PC-9 (cell line): ENCODE measurements at regions not wholly inside any gene's neighbourhood (a gene's known extent, or its start where the extent isn't known, plus 50 kb on each side); places are given as distances from the start of the nearest gene placed in this dataset.

Experiments
- CTCF ChIP-seq: fragments of 200-600 bp; sonication (generic); conservative IDR thresholded peaks from 2 replicates; pipeline ENCODE4 v1.6.1; 2017; ENCODE audit warnings: mixed run types, antibody characterized with exemption, mild to moderate bottlenecking, moderate library complexity
- EZH2 ChIP-seq: fragments of 200-600 bp; sonication (generic); IDR thresholded peaks from 2 replicates; pipeline ENCODE4 v1.8.0; 2017; ENCODE audit warnings: antibody characterized with exemption, low read depth

- TF ChIP-seq CTCF = no peak
- no peak for TF ChIP-seq EZH2
These were observed 570.6 kb upstream of the ROBO1 start for GRCh38 chr3:80338366-80338765.
